ENCODE measurements at regions not wholly inside any gene's neighbourhood (a gene's known extent, or its start where the extent isn't known, plus 50 kb on each side); places are given as distances from the start of the nearest gene placed in this dataset.

DNA sequence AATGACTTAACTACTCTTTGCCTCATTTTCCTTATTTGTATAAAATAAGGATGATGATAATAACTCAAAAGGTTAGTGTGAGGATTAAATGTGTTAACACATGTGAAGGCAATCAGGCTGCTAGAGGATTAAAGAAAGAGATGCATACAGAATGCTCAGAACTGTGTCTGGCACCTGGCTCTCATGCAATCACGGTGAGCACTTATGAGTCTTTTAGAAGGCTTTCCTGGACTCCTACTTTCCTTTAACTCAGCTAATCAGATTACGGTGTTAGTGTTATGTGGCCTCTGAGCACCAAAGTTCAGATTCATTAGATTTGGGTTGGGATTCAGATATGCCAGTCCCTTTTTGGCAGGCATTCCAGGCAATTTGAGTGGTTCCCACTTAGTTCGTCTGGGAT is 311.6 kb upstream of the USP24 start:
- TF ChIP-seq, protein P1, sequence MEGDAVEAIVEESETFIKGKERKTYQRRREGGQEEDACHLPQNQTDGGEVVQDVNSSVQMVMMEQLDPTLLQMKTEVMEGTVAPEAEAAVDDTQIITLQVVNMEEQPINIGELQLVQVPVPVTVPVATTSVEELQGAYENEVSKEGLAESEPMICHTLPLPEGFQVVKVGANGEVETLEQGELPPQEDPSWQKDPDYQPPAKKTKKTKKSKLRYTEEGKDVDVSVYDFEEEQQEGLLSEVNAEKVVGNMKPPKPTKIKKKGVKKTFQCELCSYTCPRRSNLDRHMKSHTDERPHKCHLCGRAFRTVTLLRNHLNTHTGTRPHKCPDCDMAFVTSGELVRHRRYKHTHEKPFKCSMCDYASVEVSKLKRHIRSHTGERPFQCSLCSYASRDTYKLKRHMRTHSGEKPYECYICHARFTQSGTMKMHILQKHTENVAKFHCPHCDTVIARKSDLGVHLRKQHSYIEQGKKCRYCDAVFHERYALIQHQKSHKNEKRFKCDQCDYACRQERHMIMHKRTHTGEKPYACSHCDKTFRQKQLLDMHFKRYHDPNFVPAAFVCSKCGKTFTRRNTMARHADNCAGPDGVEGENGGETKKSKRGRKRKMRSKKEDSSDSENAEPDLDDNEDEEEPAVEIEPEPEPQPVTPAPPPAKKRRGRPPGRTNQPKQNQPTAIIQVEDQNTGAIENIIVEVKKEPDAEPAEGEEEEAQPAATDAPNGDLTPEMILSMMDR (conservative IDR thresholded peaks at IDR 0.05; ENCODE audit: low read depth, low read length), result no peak
- TF ChIP-seq EZH2 (IDR thresholded peaks at IDR 0.05; ENCODE audit: low read length, unreplicated experiment) (no peak), EZH2phosphoT487 (IDR thresholded peaks at IDR 0.05; ENCODE audit: borderline replicate concordance, low read length) (no peak)
